SK-N-SH (cell line): ENCODE measurements at regions not wholly inside any gene's neighbourhood (a gene's known extent, or its start where the extent isn't known, plus 50 kb on each side); places are given as distances from the start of the nearest gene placed in this dataset.
"Not testable (repeated sequence)": the region's sequence is repeated elsewhere in the genome, so short reads cannot be mapped to it uniquely, and the experiment has no call there.

Experiments
- CTCF ChIA-PET: fragments of 300-600, 350-600 bp; formaldehyde crosslinking; extraction: SDS; loops from one replicate; lab custom pipeline; 2021; lab: Yijun Ruan, JAX
- POLR2A ChIA-PET: fragments of 350-600 bp; sonication (Branson Sonifier 250); formaldehyde crosslinking; extraction: SDS; loops from one replicate; lab custom pipeline; 2020; ENCODE audit warnings: antibody characterized with exemption, inconsistent platforms; lab: Yijun Ruan, JAX
- DNase-seq: peaks from one replicate; pipeline ENCODE4 v3.0.0; 2012
- H2AFZ ChIP-seq: fragments of 200-600 bp; sonication (generic); 2 replicates; pipeline ENCODE4 v1.8.1; 2016; ENCODE audit warnings: antibody characterized with exemption, mild to moderate bottlenecking, low read depth
- H3F3A ChIP-seq: fragments of 200-600 bp; sonication (generic); replicated peaks from 2 replicates; pipeline ENCODE3; 2016; ENCODE audit warnings: antibody characterized with exemption, mild to moderate bottlenecking; ENCODE audit not compliant: insufficient read depth
- H3K27ac ChIP-seq, 2 experiments: fragments of 200-500 bp in 1 of 2; fragments of 200-600 bp in 1 of 2; sonication (Bioruptor generic) in 1 of 2; sonication (generic), shearing (Covaris generic) in 1 of 2; 2 replicates each; pipeline versions ENCODE4 v1.5.1 to v1.6.1; 2014 to 2016; ENCODE audit warnings: low read depth in 2 of 2, inconsistent platforms in 1 of 2, low read length in 1 of 2, mild to moderate bottlenecking in 1 of 2, mixed read lengths in 1 of 2
- H3K27me3 ChIP-seq: fragments of 200-600 bp; sonication (generic), shearing (Covaris generic); 2 replicates; pipeline ENCODE4 v1.6.1; 2016; ENCODE audit warnings: mixed run types; ENCODE audit not compliant: insufficient read depth
- H3K36me3 ChIP-seq, 2 experiments: fragments of 200-500 bp in 1 of 2; fragments of 200-600 bp in 1 of 2; sonication (Bioruptor generic) in 1 of 2; sonication (generic) in 1 of 2; replicated peaks in 1 of 2; 2 replicates each; pipeline versions ENCODE3 to v1.5.1; 2014 to 2016; ENCODE audit warnings: low read length in 1 of 2, mild to moderate bottlenecking in 1 of 2; ENCODE audit not compliant: insufficient read depth in 2 of 2, control insufficient read depth in 1 of 2
- H3K4me1 ChIP-seq, 2 experiments: fragments of 200-500 bp in 1 of 2; fragments of 200-600 bp in 1 of 2; sonication (Bioruptor generic) in 1 of 2; sonication (generic), shearing (Covaris generic) in 1 of 2; 2 replicates each; pipeline versions ENCODE4 v1.5.1 to v1.6.1; 2014 to 2016; ENCODE audit warnings: low read depth in 1 of 2, low read length in 1 of 2, mixed run types in 1 of 2; ENCODE audit not compliant: insufficient read depth in 2 of 2, control insufficient read depth in 1 of 2
- H3K4me2 ChIP-seq: fragments of 200-600 bp; sonication (generic), shearing (Covaris generic); 2 replicates; pipeline ENCODE4 v1.6.1; 2017; ENCODE audit warnings: mixed run types
- H3K4me3 ChIP-seq, 2 experiments: fragments of 200-500 bp in 1 of 2; fragments of 200-600 bp in 1 of 2; sonication (Bioruptor generic) in 1 of 2; sonication (generic), shearing (Covaris generic) in 1 of 2; 2 replicates each; pipeline versions ENCODE4 v1.5.1 to v1.8.1; 2014 to 2016; ENCODE audit warnings: low read depth in 2 of 2, inconsistent platforms in 1 of 2, low read length in 1 of 2, mild to moderate bottlenecking in 1 of 2, mixed read lengths in 1 of 2, moderate library complexity in 1 of 2
- H3K79me2 ChIP-seq: fragments of 200-600 bp; sonication (generic); 2 replicates; pipeline ENCODE4 v1.8.1; 2017; ENCODE audit warnings: mild to moderate bottlenecking; ENCODE audit not compliant: insufficient read depth
- H3K9ac ChIP-seq: fragments of 200-600 bp; sonication (generic); 2 replicates; pipeline ENCODE4 v1.6.1; 2017; ENCODE audit warnings: mixed run types
- H3K9me2 ChIP-seq: fragments of 200-600 bp; sonication (generic); 2 replicates; pipeline ENCODE4 v1.6.1; 2017; ENCODE audit warnings: mixed run types
- H3K9me3 ChIP-seq: fragments of 200-600 bp; sonication (generic); 2 replicates; pipeline ENCODE4 v1.6.1; 2017; ENCODE audit warnings: mixed run types, mild to moderate bottlenecking, moderate library complexity
- H4K20me1 ChIP-seq: fragments of 200-600 bp; sonication (generic); 2 replicates; pipeline ENCODE4 v1.6.1; 2017; ENCODE audit warnings: mild to moderate bottlenecking, mixed run types; ENCODE audit not compliant: insufficient read depth
- EP300 ChIP-seq, 2 experiments: IDR thresholded peaks; 2 replicates each; pipeline versions ENCODE4 v1.4.0 to v1.6.1; 2012; ENCODE audit warnings: borderline replicate concordance in 1 of 2, low read depth in 1 of 2, low read length in 1 of 2
- FOSL2 ChIP-seq: IDR thresholded peaks from 2 replicates; pipeline ENCODE4 v1.4.0; 2012; ENCODE audit warnings: low read depth, mild to moderate bottlenecking, moderate library complexity, borderline replicate concordance
- FOXM1 ChIP-seq: IDR thresholded peaks from 2 replicates; pipeline ENCODE4 v1.4.0; 2012; ENCODE audit warnings: low read depth, mild to moderate bottlenecking
- GATA2 ChIP-seq: sonication (generic); formaldehyde crosslinking; IDR thresholded peaks from 2 replicates; pipeline ENCODE4 v1.5.0; 2020; ENCODE audit warnings: mild to moderate bottlenecking, missing genetic modification reagents
- MEF2A ChIP-seq: IDR thresholded peaks from 2 replicates; pipeline ENCODE4 v1.4.0; 2012; ENCODE audit warnings: low read depth, borderline replicate concordance
- MXI1 ChIP-seq: IDR thresholded peaks from 2 replicates; pipeline ENCODE4 v1.6.1; 2012; ENCODE audit warnings: mild to moderate bottlenecking, low read depth, low read length, improper control_type of control experiment
- RAD21 ChIP-seq: IDR thresholded peaks from 2 replicates; pipeline ENCODE4 v1.6.1; 2012; ENCODE audit warnings: mild to moderate bottlenecking, low read length
- RCOR1 ChIP-seq: fragments of 150-350 bp; IDR thresholded peaks from 2 replicates; pipeline ENCODE4 v1.6.1; 2017; ENCODE audit warnings: antibody characterized with exemption, low read length
- RXRA ChIP-seq: IDR thresholded peaks from 2 replicates; pipeline ENCODE4 v1.4.0; 2012; ENCODE audit warnings: low read depth, mild to moderate bottlenecking, borderline replicate concordance
- SIN3A ChIP-seq: IDR thresholded peaks from 2 replicates; pipeline ENCODE4 v1.6.1; 2012; ENCODE audit warnings: low read depth, mild to moderate bottlenecking, low read length, moderate library complexity, borderline replicate concordance
- SMC3 ChIP-seq: IDR thresholded peaks from 2 replicates; pipeline ENCODE4 v1.6.1; 2012; ENCODE audit warnings: low read depth, low read length, improper control_type of control experiment
- TCF12 ChIP-seq: IDR thresholded peaks from 2 replicates; pipeline ENCODE4 v1.4.0; 2012
- TEAD4 ChIP-seq: IDR thresholded peaks from 2 replicates; pipeline ENCODE4 v1.4.0; 2012; ENCODE audit warnings: mild to moderate bottlenecking, borderline replicate concordance; ENCODE audit not compliant: insufficient read depth
- WGBS: methylation state at CpG from one replicate; pipeline ENCODE4 v1.1.6; 2017; ENCODE audit warnings: low lambda C conversion rate; 5-methylcytosine and 5-hydroxymethylcytosine counted together
- TF ChIP-seq, protein P1 (sequence below): IDR thresholded peaks from 2 replicates; pipeline ENCODE4; 2012
- TF ChIP-seq, protein P2 (sequence below): IDR thresholded peaks from 2 replicates; pipeline ENCODE4 v1.4.0; 2012; ENCODE audit warnings: low read depth

DNA sequence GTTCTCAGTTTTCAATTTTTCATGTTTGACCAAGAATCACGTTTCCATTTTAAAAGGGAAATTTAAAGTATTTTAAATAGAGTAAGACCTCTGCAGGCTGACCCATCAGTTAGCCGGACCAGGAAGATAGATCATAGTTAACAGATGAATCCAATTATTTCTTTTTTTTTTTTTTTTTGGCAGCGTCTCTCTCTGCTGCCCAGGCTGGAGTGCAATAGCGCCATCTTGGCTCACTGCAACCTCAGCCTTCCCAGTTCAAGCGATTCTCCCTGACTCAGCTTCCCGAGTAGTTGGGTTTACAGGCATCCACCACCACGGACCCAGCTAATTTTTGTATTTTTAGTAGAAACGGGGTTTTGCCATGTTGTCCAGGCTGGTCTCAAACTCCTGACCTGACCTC, 256.7 kb upstream of the CNR1 start (continued):
- TF ChIP-seq RCOR1 (no peak), SIN3A (no peak), GATA2 (CRISPR knock-in tag) (no peak), EP300 (IDR thresholded peaks at IDR 0.05; ENCODE audit: borderline replicate concordance in 1 of 2, low read depth in 1 of 2, low read length in 1 of 2) (no peak), SMC3 (peak; percentile 49), MEF2A (no peak), FOXM1 (no peak), FOSL2 (no peak), TCF12 (peak; percentile 62), RAD21 (peak; percentile 58), MXI1 (no peak), TEAD4 (no peak), RXRA (no peak)
- TF ChIP-seq, protein P1, sequence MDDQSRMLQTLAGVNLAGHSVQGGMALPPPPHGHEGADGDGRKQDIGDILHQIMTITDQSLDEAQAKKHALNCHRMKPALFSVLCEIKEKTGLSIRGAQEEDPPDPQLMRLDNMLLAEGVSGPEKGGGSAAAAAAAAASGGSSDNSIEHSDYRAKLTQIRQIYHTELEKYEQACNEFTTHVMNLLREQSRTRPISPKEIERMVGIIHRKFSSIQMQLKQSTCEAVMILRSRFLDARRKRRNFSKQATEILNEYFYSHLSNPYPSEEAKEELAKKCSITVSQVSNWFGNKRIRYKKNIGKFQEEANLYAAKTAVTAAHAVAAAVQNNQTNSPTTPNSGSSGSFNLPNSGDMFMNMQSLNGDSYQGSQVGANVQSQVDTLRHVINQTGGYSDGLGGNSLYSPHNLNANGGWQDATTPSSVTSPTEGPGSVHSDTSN: no peak
- TF ChIP-seq, protein P2, sequence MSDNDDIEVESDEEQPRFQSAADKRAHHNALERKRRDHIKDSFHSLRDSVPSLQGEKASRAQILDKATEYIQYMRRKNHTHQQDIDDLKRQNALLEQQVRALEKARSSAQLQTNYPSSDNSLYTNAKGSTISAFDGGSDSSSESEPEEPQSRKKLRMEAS: no peak

DNA sequence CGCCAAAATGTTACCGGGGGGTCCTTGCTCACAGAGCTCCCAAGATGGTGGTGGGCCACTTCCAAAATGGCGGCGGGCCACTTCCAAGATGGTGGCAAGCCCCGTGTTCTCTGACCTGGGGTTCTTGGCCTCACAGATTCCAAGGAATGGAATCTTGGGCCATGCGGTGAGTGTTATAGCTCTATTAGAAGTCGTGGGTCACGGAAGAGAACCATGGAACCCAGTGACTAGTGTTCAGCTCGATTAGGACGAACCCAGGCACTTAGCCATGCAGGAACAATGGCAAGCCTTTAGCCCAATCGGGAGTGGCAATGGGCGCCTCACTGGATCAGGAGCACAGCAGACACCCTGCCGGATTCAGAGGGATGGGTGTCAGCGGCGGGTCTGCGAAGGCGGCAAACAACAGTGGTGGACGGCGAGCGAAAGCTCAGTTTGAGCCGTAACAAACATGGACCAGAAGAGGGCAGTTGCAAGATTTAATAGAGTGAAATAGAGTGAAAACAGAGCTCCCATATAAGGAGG, 254.9 kb upstream of the CNR1 start:
- H3K9me2 ChIP-seq, H3K79me2 ChIP-seq, H3F3A ChIP-seq, CTCF ChIA-PET, H3K4me1 ChIP-seq, DNase-seq, POLR2A ChIA-PET, H3K4me3 ChIP-seq, H4K20me1 ChIP-seq, H3K4me2 ChIP-seq, H3K9me3 ChIP-seq, H3K36me3 ChIP-seq, H3K27me3 ChIP-seq, H2AFZ ChIP-seq, H3K9ac ChIP-seq, H3K27ac ChIP-seq: not testable (repeated sequence)
- 74% methylated on average over 17 of the region's 21 CpGs for WGBS

DNA sequence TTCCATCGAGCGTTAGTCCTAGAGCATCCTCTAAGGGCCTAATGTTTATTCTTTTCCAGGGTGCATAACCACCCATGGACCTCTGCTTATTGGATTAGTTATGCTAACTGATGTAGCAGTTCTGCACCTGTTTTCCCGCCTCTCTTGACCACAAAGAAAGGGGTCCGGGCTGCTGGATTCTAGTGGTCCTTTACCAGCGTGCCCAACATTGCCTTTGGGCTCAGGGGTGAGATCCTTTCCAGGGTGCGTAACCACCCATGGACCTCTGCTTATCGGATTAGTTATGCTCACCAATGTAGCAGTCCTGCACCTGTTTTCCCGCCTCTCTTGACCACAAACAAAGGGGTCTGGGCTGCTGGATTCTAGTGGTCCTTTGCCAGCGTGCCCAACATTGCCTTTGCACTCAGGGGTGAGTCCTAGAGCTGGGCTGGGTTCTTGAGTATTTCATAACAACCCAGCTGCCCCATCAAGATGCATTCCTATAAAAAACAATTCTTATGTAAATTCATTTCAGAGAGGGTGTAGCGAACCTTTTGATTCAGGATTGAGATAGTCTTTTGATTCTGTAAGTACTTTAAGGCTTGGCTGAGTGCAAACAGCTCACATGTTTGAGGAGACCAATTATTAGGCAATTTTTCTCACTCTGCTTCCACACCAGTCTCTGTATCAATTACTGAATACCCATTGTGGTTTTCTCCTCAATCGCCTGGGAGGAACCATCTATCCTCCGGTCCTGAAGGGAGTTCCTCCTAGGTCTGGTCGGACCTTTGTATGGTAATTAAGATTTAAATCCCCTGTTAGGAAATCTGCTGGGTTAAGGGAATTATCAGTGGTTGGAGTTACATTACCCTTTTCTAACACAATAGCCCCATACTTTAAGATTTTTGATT, 253.0 kb upstream of the CNR1 start:
- DNase-seq, POLR2A ChIA-PET, H3K4me1 ChIP-seq, H3K9me2 ChIP-seq, H3K9me3 ChIP-seq, H3K4me2 ChIP-seq, H3K79me2 ChIP-seq, H3K4me3 ChIP-seq, H4K20me1 ChIP-seq, CTCF ChIA-PET, H3K27me3 ChIP-seq, H2AFZ ChIP-seq, H3K27ac ChIP-seq, H3F3A ChIP-seq, H3K36me3 ChIP-seq, H3K9ac ChIP-seq: not testable (repeated sequence)
- 41% methylated on average over 12 of the region's 13 CpGs for WGBS

DNA sequence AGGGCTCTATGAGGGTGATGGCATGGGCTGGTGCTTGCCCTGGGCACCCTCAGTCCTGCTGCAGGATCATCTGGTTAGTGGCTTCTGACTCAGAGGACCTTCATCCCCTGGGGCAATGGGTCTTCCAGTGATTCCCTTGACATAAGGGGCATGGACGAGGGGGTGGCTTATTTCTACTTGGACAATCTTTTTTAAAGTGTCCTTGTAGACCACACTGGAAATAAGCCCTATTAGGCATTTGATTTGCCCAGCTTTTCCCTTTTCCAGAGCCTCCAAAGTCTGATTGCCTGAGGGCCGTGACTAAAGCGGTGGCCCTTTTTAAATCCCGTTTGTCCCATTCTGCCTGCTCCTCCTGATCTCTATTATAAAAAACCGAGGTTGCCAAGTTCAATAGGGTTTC, 251.2 kb upstream of the CNR1 start:
- H3K9me3 ChIP-seq, H3K9me2 ChIP-seq, H3K9ac ChIP-seq, H3F3A ChIP-seq, H2AFZ ChIP-seq, H4K20me1 ChIP-seq, H3K27ac ChIP-seq, H3K36me3 ChIP-seq, H3K4me2 ChIP-seq, H3K79me2 ChIP-seq, H3K27me3 ChIP-seq, DNase-seq, CTCF ChIA-PET, POLR2A ChIA-PET, H3K4me3 ChIP-seq, H3K4me1 ChIP-seq: not testable (repeated sequence)
- 48% methylated on average over 5 of the region's 5 CpGs for WGBS
